Immature natural killer cell (primary cell): ENCODE measurements at regions not wholly inside any gene's neighbourhood (a gene's known extent, or its start where the extent isn't known, plus 50 kb on each side); places are given as distances from the start of the nearest gene placed in this dataset.
"Not testable (repeated sequence)": the region's sequence is repeated elsewhere in the genome, so short reads cannot be mapped to it uniquely, and the experiment has no call there.

ENCODE experiments used
- DNase-seq, 3 donors: peaks; one replicate each; pipeline ENCODE4 v3.0.0; 2022; ENCODE audit warnings: mixed read lengths in 1 of 3
- H3K27ac Mint-ChIP-seq, 6 donors: one replicate each; pipeline ENCODE4 v1.8.0; 2020; ENCODE audit warnings: mixed read lengths in 6 of 6, mild to moderate bottlenecking in 5 of 6, inconsistent platforms in 4 of 6, moderate library complexity in 3 of 6
- H3K27me3 Mint-ChIP-seq, 3 donors: one replicate each; pipeline ENCODE4 v1.8.0; 2020 to 2021; ENCODE audit warnings: low read depth in 3 of 3, mild to moderate bottlenecking in 3 of 3, mixed read lengths in 3 of 3, moderate library complexity in 3 of 3, inconsistent platforms in 1 of 3
- H3K36me3 Mint-ChIP-seq, 3 donors: one replicate each; pipeline ENCODE4 v1.8.0; 2020; ENCODE audit warnings: mixed read lengths in 3 of 3, inconsistent platforms in 2 of 3, mild to moderate bottlenecking in 2 of 3
- H3K4me1 Mint-ChIP-seq, 2 donors: one replicate each; pipeline ENCODE4 v1.8.0; 2020; ENCODE audit warnings: inconsistent platforms in 2 of 2, mild to moderate bottlenecking in 2 of 2, mixed read lengths in 2 of 2, moderate library complexity in 1 of 2
- H3K4me3 Mint-ChIP-seq, 5 donors: one replicate each; pipeline ENCODE4 v1.8.0; 2020; ENCODE audit warnings: mild to moderate bottlenecking in 5 of 5, mixed read lengths in 5 of 5, inconsistent platforms in 3 of 5, moderate library complexity in 3 of 5
- H3K9me3 Mint-ChIP-seq, 6 donors: one replicate each; pipeline ENCODE4 v1.8.0; 2020; ENCODE audit warnings: mild to moderate bottlenecking in 6 of 6, mixed read lengths in 6 of 6, inconsistent platforms in 4 of 6, moderate library complexity in 3 of 6

DNA sequence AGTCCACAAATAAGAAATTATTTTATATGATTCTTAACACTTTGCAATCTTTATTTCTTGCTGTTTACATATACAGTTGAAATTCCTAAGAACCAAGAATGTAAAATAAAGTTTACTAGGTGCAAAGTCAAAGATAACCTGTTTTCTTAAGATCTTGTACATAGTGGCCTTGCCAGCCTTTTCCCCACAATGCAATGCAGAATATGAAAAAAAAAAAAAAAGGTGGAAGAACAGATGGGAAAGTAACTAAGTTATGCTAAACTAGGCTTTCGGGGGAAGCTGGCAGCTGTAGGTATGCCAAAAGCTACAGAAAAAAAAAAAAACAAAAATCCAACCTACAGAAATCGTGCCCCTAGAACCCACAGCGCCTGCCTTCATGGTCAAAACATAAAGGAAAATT lies 1588.4 kb downstream of the STIM2 start:
- peaks cover 0 to 2% (median 0%) of the 10 kb centered on the region in 3 donors for H3K27me3 Mint-ChIP-seq
- H3K4me1 Mint-ChIP-seq: no peaks in the 10 kb centered on the region

DNA sequence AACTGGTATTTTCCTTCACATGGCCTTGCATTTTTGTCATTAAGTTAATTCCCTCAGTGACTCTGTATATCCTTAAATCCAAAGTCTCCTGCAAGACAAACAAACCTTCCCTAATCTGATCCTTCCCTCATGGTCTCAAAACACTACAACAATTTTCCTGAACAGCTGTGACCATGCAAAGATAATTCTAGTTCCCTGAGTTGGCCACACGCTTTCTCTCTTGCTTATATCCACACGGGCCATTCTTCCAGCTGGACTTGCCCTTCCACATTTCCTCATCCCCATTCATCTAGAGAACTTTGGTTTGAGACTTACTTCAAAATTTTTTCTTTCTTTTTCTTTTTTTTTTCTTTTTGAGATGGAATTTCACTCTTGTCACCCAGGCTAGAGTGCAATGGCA lies 1590.7 kb downstream of the STIM2 start:
- Mint-ChIP-seq H3K27me3 (peaks cover 0 to 3% (median 2%) of the 10 kb centered on the region in 3 donors), H3K4me1 (no peaks in the 10 kb centered on the region), H3K27ac (no peak overlapping the region), H3K4me3 (no peak overlapping the region), H3K9me3 (peaks cover 10 to 52% (median 36%) of the 10 kb centered on the region in 6 donors), H3K36me3 (peaks cover 0 to under 1% (median 0%) of the 10 kb centered on the region in 3 donors)
- DNase-seq: no peak

More for the DNA sequence above, 1588.4 kb downstream of the STIM2 start:
- no peak for DNase-seq
- Mint-ChIP-seq H3K36me3 (peaks cover 0 to 4% (median 0%) of the 10 kb centered on the region in 3 donors), H3K27ac (no peak overlapping the region), H3K4me3 (no peak overlapping the region), H3K9me3 (peaks cover 6 to 39% (median 20%) of the 10 kb centered on the region in 6 donors)

DNA sequence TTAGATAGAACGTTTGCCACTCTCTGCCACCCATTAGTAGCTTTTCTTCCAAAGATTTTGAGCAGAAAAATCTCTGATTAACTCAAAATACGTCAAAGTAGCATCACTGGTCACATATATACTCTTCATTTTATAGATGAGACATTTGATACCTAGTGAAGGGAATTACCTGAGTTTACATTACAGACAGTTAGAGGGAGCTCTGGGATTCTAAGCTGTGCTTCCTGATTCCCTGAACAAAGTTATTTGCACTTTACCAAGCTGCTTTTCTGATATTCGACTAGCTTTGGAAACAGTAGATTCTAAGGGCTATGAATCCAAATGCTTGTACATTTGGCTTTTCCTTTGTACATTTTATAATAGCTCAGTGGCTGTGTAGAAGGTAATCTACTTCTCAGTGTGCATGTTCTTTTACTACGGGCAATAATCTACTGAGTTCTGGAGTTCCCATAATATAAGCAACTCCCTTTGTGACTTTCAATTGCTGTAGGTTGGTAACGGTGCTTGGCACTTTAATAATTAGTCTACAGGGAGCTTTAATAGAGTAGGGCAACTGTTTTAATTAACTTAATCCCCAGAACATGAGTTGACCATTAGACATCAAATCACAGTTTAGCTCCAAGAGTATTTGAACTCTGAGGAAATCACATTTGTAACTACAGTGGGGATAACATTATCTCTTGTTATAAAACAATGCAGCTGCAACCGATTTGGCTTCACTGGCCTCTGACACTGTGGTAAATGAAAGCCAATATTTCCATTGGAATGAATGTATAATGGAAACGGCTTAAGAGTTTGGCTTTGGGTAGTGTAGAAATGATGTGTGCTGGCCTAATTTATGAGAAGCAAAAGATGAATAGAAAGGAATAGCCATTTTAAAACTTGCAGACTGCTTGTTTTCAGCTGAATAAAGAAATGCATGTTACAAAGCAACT lies 1602.4 kb downstream of the STIM2 start:
- Mint-ChIP-seq H3K9me3 (peaks cover 2 to 34% (median 9%) of the 10 kb centered on the region in 6 donors), H3K27me3 (no peaks in the 10 kb centered on the region), H3K27ac (no peak overlapping the region), H3K4me1 (no peaks in the 10 kb centered on the region), H3K4me3 (no peak overlapping the region), H3K36me3 (no peaks in the 10 kb centered on the region)
- DNase-seq: no peak

DNA sequence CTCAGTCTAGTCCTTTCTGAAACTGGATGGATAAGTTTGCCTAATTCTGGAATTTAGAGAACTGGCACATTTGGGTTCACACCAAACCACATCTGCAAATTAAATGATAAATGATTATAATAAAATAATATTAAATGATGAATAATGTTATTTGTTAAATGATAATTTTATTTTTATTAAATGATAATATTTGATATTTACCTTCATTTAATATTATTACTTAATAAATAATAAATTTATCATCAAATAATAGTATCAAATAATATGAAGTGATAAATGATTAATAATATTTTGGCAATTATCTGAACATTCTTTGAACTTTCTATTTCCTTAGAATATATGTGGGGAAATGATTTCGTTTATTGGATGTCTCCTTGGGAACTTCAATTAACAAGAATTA lies 1604.2 kb downstream of the STIM2 start:
- Mint-ChIP-seq H3K9me3 (peaks cover 7 to 35% (median 9%) of the 10 kb centered on the region in 6 donors), H3K27ac (no peak overlapping the region), H3K36me3 (no peaks in the 10 kb centered on the region), H3K4me3 (no peak overlapping the region), H3K4me1 (no peaks in the 10 kb centered on the region), H3K27me3 (no peaks in the 10 kb centered on the region)
- DNase-seq: no peak

DNA sequence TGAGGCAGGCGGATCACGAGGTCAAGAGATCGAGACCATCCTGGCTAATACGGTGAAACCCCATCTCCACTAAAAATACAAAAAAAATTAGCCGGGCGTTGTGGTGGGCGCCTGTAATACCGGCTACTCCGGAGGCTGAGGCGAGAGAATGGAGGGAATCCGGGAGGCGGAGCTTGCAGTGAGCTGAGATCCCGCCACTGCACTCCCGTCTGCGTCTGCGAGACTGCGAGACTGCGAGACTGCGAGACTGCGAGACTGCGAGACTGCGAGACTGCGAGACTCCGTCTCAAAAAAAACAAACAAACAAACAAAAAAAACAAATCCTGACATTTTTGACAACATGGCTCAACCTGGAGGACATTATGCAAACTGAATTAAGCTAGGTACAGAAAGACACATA lies 1606.2 kb downstream of the STIM2 start:
- H3K9me3 Mint-ChIP-seq: peaks cover 7 to 35% (median 11%) of the 10 kb centered on the region in 6 donors
- H3K27me3 Mint-ChIP-seq, H3K4me1 Mint-ChIP-seq, DNase-seq, H3K36me3 Mint-ChIP-seq, H3K27ac Mint-ChIP-seq, H3K4me3 Mint-ChIP-seq: not testable (repeated sequence)

DNA sequence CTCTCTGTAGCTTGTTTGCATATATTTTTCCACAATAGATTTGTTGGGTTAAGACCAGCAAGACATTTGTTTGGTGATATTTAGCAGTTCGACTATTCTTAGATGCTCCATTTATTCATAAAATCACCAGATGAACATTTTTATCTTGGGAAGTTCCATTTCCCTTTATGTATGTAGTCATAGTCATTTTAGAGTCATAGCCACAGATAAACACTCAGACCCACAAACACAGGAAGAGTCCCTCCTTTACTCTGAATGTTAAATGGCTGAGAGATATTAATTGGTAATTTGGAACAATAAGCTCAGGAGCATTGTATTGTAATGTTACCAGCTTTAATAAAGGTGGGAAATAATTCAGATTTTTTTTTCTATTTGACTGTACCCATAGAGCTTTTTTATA lies 1608.7 kb downstream of the STIM2 start:
- Mint-ChIP-seq H3K27ac (no peak overlapping the region), H3K36me3 (no peaks in the 10 kb centered on the region), H3K4me1 (no peaks in the 10 kb centered on the region), H3K27me3 (no peaks in the 10 kb centered on the region), H3K4me3 (no peak overlapping the region), H3K9me3 (peaks cover 6 to 51% (median 16%) of the 10 kb centered on the region in 6 donors)
- no peak for DNase-seq

DNA sequence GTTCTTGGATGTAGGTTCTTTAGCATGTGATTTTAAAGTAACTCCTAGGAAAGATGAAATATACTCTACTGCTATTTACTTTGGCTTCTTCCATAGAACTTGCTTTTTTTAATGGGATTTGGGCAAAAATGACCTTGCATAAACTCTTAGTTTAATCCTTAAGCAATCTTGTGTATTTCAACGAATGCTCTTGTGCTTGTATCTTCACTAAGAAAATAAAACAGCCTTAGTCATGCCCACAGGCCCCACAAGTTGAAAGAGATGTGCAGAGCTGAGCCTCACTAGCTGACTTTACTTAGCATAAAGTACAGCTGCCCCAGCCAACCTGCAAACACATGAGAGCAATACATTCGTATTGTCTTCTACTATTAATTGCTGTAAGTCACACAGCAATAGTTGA lies 1609.2 kb downstream of the STIM2 start:
- Mint-ChIP-seq H3K27ac (no peak overlapping the region), H3K4me3 (no peak overlapping the region), H3K4me1 (no peaks in the 10 kb centered on the region), H3K27me3 (no peaks in the 10 kb centered on the region), H3K9me3 (peaks cover 6 to 56% (median 19%) of the 10 kb centered on the region in 6 donors), H3K36me3 (no peaks in the 10 kb centered on the region)
- no peak for DNase-seq

DNA sequence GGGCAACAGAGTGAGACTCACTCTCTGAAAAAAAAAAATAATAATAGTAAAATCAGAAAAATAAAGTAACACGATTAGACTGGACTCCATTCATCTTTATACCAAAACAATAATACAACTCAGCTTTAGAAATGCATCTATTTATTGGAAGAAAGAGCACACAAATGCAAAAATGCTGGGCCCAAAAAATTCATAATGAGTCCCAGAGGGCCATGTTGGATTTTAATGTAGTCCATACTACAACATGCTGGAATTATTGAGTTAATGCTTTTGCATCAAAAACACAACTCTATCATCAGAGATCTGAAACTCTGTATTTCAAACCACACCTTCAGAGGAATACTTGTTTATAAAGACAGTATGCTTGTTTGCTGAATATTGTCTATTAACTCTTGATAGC lies 1614.7 kb downstream of the STIM2 start:
- Mint-ChIP-seq H3K27ac (no peak overlapping the region), H3K36me3 (no peaks in the 10 kb centered on the region), H3K4me1 (no peaks in the 10 kb centered on the region), H3K9me3 (peaks cover 5 to 60% (median 24%) of the 10 kb centered on the region in 6 donors), H3K27me3 (peaks cover 0 to 2% (median 0%) of the 10 kb centered on the region in 3 donors), H3K4me3 (no peak overlapping the region)
- no peak for DNase-seq

DNA sequence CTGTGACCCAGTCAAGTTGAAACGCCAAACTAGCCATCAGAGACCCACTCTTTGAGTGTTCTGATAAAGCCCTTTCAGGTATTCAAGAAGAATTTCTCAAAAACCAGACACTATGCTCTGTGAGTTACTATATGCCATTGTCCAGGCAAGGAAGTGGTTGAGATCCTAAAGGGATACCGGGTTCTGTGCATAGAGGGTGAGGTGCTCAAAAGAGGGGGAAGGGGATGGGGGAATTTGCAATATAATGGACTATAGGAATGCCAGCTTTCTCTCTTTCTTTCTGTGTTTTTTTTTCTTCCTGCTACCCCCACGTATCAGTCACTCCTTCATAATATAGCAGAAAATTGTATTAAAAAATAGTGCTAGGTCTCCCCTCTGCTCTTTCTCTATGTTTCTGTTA lies 1619.0 kb downstream of the STIM2 start:
- Mint-ChIP-seq H3K27me3 (peaks cover 0 to 2% (median 0%) of the 10 kb centered on the region in 3 donors), H3K9me3 (peaks cover 5 to 59% (median 19%) of the 10 kb centered on the region in 6 donors), H3K4me3 (no peak overlapping the region), H3K36me3 (no peaks in the 10 kb centered on the region), H3K27ac (no peak overlapping the region), H3K4me1 (no peaks in the 10 kb centered on the region)
- DNase-seq: no peak

DNA sequence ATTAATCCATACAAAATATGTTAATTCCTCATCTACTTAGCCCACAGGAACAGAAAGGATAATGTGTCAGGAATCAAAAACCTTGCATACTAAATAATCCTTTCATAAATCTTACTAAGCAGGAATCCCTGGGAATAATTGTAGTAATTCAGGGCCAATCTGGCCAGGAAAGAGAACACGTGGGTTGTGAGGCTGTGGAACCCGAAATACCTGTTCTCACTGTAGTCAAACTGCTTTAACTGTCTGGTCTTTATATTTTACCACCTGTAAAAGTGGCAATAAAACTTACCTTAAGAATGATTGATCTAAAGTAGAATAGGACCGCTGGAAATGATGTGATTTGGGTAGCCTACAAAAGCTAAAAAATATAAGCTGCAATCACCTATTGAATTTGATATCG lies 1620.9 kb downstream of the STIM2 start:
- H3K4me3 Mint-ChIP-seq: no peak overlapping the region
- no peak for DNase-seq
- H3K27me3 Mint-ChIP-seq: peaks cover 0 to 2% (median 0%) of the 10 kb centered on the region in 3 donors
- no peak overlapping the region for H3K27ac Mint-ChIP-seq
- H3K4me1 Mint-ChIP-seq: no peaks in the 10 kb centered on the region
- no peaks in the 10 kb centered on the region for H3K36me3 Mint-ChIP-seq
- H3K9me3 Mint-ChIP-seq: peaks cover 2 to 61% (median 18%) of the 10 kb centered on the region in 6 donors

DNA sequence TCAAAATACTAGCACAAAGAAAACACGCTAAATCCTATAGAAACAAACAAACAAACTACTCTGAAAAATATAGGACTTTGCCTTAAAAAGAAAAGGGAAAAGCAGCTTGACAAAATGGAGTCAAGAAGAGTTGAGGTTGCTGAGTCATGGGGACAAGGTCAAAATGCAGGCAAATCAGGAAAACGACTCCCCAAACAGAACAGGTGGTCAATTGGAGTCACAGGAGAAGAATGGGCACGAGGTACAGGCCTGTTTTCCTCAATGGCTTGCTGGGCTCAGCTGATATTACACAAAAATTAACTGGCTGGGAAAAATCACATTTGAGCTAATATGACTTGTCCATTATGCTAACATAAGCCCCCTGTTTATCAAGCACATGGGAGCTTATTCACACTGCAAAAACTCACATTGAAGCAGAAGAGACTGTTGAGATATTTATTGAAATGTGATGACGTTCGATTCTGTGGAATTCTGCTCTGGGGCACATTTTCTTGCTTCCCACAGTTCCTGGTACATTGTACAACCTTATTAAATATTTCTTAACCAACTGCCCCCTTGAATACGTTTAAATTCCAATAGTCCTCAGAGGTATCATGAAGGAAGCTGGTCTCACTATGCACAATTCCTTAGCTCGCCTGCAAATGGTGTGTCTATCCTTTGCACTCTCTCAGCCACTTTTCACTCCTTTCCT lies 1622.1 kb downstream of the STIM2 start:
- H3K36me3 Mint-ChIP-seq: no peaks in the 10 kb centered on the region
- H3K9me3 Mint-ChIP-seq: peaks cover 0 to 67% (median 19%) of the 10 kb centered on the region in 6 donors
- H3K4me3 Mint-ChIP-seq: no peak overlapping the region
- no peaks in the 10 kb centered on the region for H3K4me1 Mint-ChIP-seq
- H3K27me3 Mint-ChIP-seq: peaks cover 0 to 2% (median 0%) of the 10 kb centered on the region in 3 donors
- DNase-seq: no peak
- no peak overlapping the region for H3K27ac Mint-ChIP-seq

DNA sequence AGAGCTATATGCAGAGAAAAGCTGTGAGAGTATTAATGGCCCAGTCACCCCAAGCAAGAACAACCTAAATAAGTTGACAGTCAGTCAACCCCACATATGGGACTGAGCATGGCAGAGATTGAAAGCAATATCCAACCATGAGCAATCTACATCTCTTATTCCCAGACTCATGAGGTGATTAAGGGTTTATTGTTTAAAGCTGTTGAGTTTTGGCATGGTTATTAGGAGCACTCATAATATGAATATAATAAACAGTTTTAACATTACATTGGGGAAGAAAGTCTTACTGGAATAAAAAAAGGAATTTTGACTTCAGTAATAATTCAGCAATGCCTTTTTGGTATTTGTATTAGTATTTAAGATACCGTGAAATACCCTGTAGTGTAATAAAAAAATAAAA lies 1627.4 kb downstream of the STIM2 start:
- H3K4me3 Mint-ChIP-seq: no peak overlapping the region
- H3K27ac Mint-ChIP-seq: no peak overlapping the region
- peaks cover 5 to 51% (median 20%) of the 10 kb centered on the region in 6 donors for H3K9me3 Mint-ChIP-seq
- H3K27me3 Mint-ChIP-seq: no peaks in the 10 kb centered on the region
- DNase-seq: no peak
- no peaks in the 10 kb centered on the region for H3K4me1 Mint-ChIP-seq
- H3K36me3 Mint-ChIP-seq: peaks cover 0 to 4% (median 0%) of the 10 kb centered on the region in 3 donors

DNA sequence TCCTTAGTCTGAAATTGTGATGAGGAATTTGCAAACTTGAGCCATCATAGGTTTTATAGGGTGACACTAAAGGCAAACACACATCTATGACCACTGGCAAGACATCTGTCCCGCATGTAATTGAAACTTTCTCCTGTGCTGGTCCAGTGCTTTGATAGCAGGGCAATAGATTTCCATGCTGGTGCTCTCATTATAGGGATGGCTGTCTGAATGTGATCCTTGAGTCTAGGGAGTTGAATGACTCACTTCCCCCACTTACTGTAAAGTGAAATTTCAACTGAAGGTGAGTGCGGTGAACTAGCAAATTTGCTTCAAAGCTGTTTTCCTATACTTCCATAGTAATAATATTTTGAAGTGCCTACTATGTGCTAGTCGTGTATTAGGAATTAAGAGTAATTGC lies 1630.0 kb downstream of the STIM2 start:
- Mint-ChIP-seq H3K4me1 (no peaks in the 10 kb centered on the region), H3K27me3 (peaks cover 0 to 2% (median 0%) of the 10 kb centered on the region in 3 donors), H3K9me3 (peaks cover 6 to 48% (median 30%) of the 10 kb centered on the region in 6 donors), H3K4me3 (no peak overlapping the region), H3K36me3 (peaks cover 0 to 4% (median 0%) of the 10 kb centered on the region in 3 donors), H3K27ac (no peak overlapping the region)
- no peak for DNase-seq

DNA sequence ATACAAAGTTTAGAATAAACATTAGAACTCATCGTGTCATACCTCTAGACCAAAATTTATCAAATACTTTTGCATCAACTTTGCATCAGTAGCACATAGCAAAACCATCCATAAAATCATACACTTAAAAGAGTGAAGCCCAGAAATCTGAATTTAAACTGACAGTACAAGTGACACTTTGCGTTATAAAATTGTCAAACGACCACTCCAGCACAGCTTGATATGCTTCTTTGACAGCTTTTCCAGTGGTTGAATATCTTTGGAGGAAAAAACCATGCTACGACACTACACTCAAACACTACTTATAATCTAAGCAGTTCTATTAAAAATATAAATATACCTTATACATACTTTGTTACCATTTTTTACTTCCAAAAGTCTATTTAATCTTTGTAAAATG lies 1644.4 kb downstream of the STIM2 start:
- H3K27ac Mint-ChIP-seq: no peak overlapping the region

More for the DNA sequence above, 1644.4 kb downstream of the STIM2 start:
- no peak overlapping the region for H3K4me3 Mint-ChIP-seq
- H3K4me1 Mint-ChIP-seq: no peaks in the 10 kb centered on the region
- no peak for DNase-seq
- H3K36me3 Mint-ChIP-seq: no peaks in the 10 kb centered on the region
- H3K27me3 Mint-ChIP-seq: no peaks in the 10 kb centered on the region
- H3K9me3 Mint-ChIP-seq: peaks cover 0 to 50% (median 12%) of the 10 kb centered on the region in 6 donors
